SK-N-SH treated with all-trans-retinoic acid at 6 μM for 48 hours (cell line): ENCODE measurements at regions not wholly inside any gene's neighbourhood (a gene's known extent, or its start where the extent isn't known, plus 50 kb on each side); places are given as distances from the start of the nearest gene placed in this dataset.

ENCODE experiments used
- ATAC-seq: fragments of 200-7000 bp; cut with Tn5 transposase; 3 replicates; pipeline ENCODE4 v1.9.1; 2020; ENCODE audit warnings: mild to moderate bottlenecking, moderate library complexity
- ARNTL ChIP-seq: fragments of 450-650 bp; formaldehyde crosslinking; IDR thresholded peaks from 2 replicates; pipeline ENCODE4 v1.5.0; 2020; ENCODE audit warnings: low read depth, mild to moderate bottlenecking, moderate library complexity, borderline replicate concordance
- BACH2 ChIP-seq: fragments of 250-450 bp; sonication (Bioruptor Pico); IDR thresholded peaks from 2 replicates; pipeline ENCODE4 v1.9.0; 2021; ENCODE audit warnings: mild to moderate bottlenecking, borderline replicate concordance
- CSDC2 ChIP-seq: fragments of 250-450 bp; sonication (Bioruptor Pico); IDR thresholded peaks from 2 replicates; pipeline ENCODE4 v1.5.0; 2020; ENCODE audit warnings: mild to moderate bottlenecking, moderate library complexity
- ESRRG ChIP-seq: fragments of 250-450 bp; sonication (Bioruptor Pico); IDR thresholded peaks from 2 replicates; pipeline ENCODE4 v1.6.1; 2021; ENCODE audit warnings: mild to moderate bottlenecking
- GLIS3 ChIP-seq: fragments of 250-450 bp; sonication (Bioruptor Pico); IDR thresholded peaks from 2 replicates; pipeline ENCODE4 v1.5.0; 2020; ENCODE audit warnings: mild to moderate bottlenecking, moderate library complexity
- ISL1 ChIP-seq: fragments of 250-450 bp; sonication (Bioruptor Pico); IDR thresholded peaks from 2 replicates; pipeline ENCODE4 v2.1.2; 2022; ENCODE audit warnings: mild to moderate bottlenecking, moderate library complexity
- OSR1 ChIP-seq: fragments of 250-450 bp; sonication (Bioruptor Pico); IDR thresholded peaks from 2 replicates; pipeline ENCODE4 v1.8.0; 2022; ENCODE audit warnings: moderate library complexity, mild to moderate bottlenecking, inconsistent platforms
- PPARA ChIP-seq: fragments of 250-450 bp; sonication (Bioruptor Pico); IDR thresholded peaks from 2 replicates; pipeline ENCODE4 v1.5.0; 2020; ENCODE audit warnings: mild to moderate bottlenecking, borderline replicate concordance
- RARB ChIP-seq: fragments of 250-450 bp; sonication (Bioruptor Pico); IDR thresholded peaks from 2 replicates; pipeline ENCODE4 v1.8.0; 2021; ENCODE audit warnings: mild to moderate bottlenecking, moderate library complexity
- SNAI2 ChIP-seq: fragments of 250-450 bp; sonication (Bioruptor Pico); IDR thresholded peaks from 2 replicates; pipeline ENCODE4 v1.5.0; 2020; ENCODE audit warnings: mild to moderate bottlenecking, moderate library complexity
- TCF4 ChIP-seq: fragments of 250-450 bp; sonication (Bioruptor Pico); IDR thresholded peaks from 2 replicates; pipeline ENCODE4 v1.8.0; 2021; ENCODE audit warnings: mild to moderate bottlenecking, moderate library complexity, borderline replicate concordance
- TOX ChIP-seq: fragments of 250-450 bp; sonication (Bioruptor Pico); IDR thresholded peaks from 2 replicates; pipeline ENCODE4 v1.8.0; 2021; ENCODE audit warnings: mild to moderate bottlenecking, moderate library complexity, borderline replicate concordance
- ZC3H10 ChIP-seq: fragments of 250-450 bp; sonication (Bioruptor Pico); IDR thresholded peaks from 2 replicates; pipeline ENCODE4 v1.5.1; 2021; ENCODE audit warnings: mild to moderate bottlenecking, moderate library complexity
- ZFP3 ChIP-seq: fragments of 250-450 bp; sonication (Bioruptor Pico); IDR thresholded peaks from 2 replicates; pipeline ENCODE4 v1.5.0; 2020; ENCODE audit warnings: mild to moderate bottlenecking, moderate library complexity
- ZFP30 ChIP-seq: fragments of 450-650 bp; formaldehyde crosslinking; IDR thresholded peaks from 2 replicates; pipeline ENCODE4 v1.5.0; 2022; ENCODE audit warnings: mild to moderate bottlenecking, moderate library complexity
- ZNF565 ChIP-seq: fragments of 450-650 bp; formaldehyde crosslinking; conservative IDR thresholded peaks from 2 replicates; pipeline ENCODE4 v1.5.0; 2020; ENCODE audit warnings: low read depth, mild to moderate bottlenecking, moderate library complexity
- ZNF70 ChIP-seq: fragments of 450-650 bp; formaldehyde crosslinking; IDR thresholded peaks from 2 replicates; pipeline ENCODE4 v1.5.0; 2020; ENCODE audit warnings: mild to moderate bottlenecking, moderate library complexity
- ZNF8 ChIP-seq: fragments of 450-650 bp; formaldehyde crosslinking; IDR thresholded peaks from 2 replicates; pipeline ENCODE4 v1.5.0; 2020; ENCODE audit warnings: mild to moderate bottlenecking, moderate library complexity
- TF ChIP-seq, protein P1 (sequence below): fragments of 250-450 bp; sonication (Bioruptor Pico); IDR thresholded peaks from 2 replicates; pipeline ENCODE4 v1.5.1; 2021; ENCODE audit warnings: mild to moderate bottlenecking, moderate library complexity
- TF ChIP-seq, protein P2 (sequence below): fragments of 250-450 bp; sonication (Bioruptor Pico); IDR thresholded peaks from 2 replicates; pipeline ENCODE4 v1.5.0; 2020; ENCODE audit warnings: mild to moderate bottlenecking, moderate library complexity
- TF ChIP-seq, protein P3 (sequence below): fragments of 250-450 bp; sonication (Bioruptor Pico); IDR thresholded peaks from 2 replicates; pipeline ENCODE4 v1.8.0; 2020; ENCODE audit warnings: mild to moderate bottlenecking, moderate library complexity, borderline replicate concordance
- TF ChIP-seq, protein P4 (sequence below): fragments of 250-450 bp; sonication (Bioruptor Pico); IDR thresholded peaks from 2 replicates; pipeline ENCODE4 v1.8.0; 2021; ENCODE audit warnings: low read depth, mild to moderate bottlenecking, moderate library complexity, borderline replicate concordance
- TF ChIP-seq, protein P5 (sequence below): fragments of 250-450 bp; sonication (Bioruptor Pico); IDR thresholded peaks from 2 replicates; pipeline ENCODE4 v1.5.1; 2020; ENCODE audit warnings: low read depth, mild to moderate bottlenecking, moderate library complexity

DNA sequence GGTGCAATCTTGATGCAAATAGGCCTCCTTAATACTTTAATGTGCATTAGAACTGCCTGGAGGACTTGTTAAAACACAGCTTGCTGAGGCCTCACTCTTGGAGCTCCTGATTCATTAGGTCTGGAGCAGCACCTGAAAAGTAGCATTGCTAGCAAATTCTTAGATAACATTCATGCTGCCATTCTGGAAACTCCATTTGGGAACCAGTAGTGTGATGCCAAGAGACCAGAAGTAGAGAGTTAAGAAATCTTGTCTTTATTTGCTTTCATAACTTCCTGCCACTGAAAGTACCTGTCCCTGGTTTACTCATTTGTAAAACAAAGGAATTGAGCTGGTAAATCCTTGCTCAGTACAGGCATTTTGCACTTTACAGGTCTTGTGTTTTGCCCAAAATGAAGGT, 72.0 kb downstream of the RAP2B start:
- ATAC-seq = no peak
- TF ChIP-seq OSR1 (CRISPR knock-in tag) (no peak), TOX (CRISPR knock-in tag) (no peak)

DNA sequence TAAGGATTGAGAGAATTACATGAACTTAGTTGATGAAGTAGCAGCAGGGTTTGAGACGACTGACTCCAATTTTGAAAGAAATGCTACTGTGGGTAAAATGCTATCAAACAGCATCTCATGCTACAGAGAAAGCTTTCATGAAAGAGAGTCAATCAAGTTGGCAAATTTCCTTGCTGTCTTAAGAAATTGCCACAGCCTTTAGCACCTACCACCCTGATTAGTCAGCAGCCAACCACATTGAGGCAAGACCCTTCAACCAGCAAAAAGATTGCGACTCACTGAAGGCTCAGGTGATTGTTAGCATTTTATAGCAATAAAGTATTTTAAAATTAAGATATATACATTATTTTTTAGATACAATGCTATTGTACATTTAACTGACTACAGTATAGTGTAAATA, 80.9 kb downstream of the RAP2B start:
- no peak for TF ChIP-seq ZC3H10 (CRISPR knock-in tag)
- TF ChIP-seq, protein P1, sequence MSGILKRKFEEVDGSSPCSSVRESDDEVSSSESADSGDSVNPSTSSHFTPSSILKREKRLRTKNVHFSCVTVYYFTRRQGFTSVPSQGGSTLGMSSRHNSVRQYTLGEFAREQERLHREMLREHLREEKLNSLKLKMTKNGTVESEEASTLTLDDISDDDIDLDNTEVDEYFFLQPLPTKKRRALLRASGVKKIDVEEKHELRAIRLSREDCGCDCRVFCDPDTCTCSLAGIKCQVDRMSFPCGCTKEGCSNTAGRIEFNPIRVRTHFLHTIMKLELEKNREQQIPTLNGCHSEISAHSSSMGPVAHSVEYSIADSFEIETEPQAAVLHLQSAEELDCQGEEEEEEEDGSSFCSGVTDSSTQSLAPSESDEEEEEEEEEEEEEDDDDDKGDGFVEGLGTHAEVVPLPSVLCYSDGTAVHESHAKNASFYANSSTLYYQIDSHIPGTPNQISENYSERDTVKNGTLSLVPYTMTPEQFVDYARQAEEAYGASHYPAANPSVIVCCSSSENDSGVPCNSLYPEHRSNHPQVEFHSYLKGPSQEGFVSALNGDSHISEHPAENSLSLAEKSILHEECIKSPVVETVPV = no peak
- TF ChIP-seq ESRRG = no peak
- no peak for TF ChIP-seq RARB (CRISPR knock-in tag)
- TF ChIP-seq, protein P2, sequence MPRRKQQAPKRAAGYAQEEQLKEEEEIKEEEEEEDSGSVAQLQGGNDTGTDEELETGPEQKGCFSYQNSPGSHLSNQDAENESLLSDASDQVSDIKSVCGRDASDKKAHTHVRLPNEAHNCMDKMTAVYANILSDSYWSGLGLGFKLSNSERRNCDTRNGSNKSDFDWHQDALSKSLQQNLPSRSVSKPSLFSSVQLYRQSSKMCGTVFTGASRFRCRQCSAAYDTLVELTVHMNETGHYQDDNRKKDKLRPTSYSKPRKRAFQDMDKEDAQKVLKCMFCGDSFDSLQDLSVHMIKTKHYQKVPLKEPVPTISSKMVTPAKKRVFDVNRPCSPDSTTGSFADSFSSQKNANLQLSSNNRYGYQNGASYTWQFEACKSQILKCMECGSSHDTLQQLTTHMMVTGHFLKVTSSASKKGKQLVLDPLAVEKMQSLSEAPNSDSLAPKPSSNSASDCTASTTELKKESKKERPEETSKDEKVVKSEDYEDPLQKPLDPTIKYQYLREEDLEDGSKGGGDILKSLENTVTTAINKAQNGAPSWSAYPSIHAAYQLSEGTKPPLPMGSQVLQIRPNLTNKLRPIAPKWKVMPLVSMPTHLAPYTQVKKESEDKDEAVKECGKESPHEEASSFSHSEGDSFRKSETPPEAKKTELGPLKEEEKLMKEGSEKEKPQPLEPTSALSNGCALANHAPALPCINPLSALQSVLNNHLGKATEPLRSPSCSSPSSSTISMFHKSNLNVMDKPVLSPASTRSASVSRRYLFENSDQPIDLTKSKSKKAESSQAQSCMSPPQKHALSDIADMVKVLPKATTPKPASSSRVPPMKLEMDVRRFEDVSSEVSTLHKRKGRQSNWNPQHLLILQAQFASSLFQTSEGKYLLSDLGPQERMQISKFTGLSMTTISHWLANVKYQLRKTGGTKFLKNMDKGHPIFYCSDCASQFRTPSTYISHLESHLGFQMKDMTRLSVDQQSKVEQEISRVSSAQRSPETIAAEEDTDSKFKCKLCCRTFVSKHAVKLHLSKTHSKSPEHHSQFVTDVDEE (CRISPR knock-in tag) = no peak
- TF ChIP-seq, protein P3, sequence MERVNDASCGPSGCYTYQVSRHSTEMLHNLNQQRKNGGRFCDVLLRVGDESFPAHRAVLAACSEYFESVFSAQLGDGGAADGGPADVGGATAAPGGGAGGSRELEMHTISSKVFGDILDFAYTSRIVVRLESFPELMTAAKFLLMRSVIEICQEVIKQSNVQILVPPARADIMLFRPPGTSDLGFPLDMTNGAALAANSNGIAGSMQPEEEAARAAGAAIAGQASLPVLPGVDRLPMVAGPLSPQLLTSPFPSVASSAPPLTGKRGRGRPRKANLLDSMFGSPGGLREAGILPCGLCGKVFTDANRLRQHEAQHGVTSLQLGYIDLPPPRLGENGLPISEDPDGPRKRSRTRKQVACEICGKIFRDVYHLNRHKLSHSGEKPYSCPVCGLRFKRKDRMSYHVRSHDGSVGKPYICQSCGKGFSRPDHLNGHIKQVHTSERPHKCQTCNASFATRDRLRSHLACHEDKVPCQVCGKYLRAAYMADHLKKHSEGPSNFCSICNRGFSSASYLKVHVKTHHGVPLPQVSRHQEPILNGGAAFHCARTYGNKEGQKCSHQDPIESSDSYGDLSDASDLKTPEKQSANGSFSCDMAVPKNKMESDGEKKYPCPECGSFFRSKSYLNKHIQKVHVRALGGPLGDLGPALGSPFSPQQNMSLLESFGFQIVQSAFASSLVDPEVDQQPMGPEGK (CRISPR knock-in tag) = no peak
- no peak for TF ChIP-seq ZNF8 (CRISPR knock-in tag)
- TF ChIP-seq ARNTL (CRISPR knock-in tag) = no peak
- no peak for TF ChIP-seq ZNF70 (CRISPR knock-in tag)
- no peak for TF ChIP-seq GLIS3 (CRISPR knock-in tag)
- TF ChIP-seq CSDC2 (CRISPR knock-in tag) = no peak
- TF ChIP-seq PPARA (CRISPR knock-in tag) = no peak
- no peak for TF ChIP-seq ZNF565 (CRISPR knock-in tag)
- TF ChIP-seq TCF4 (CRISPR knock-in tag) = no peak
- TF ChIP-seq ZFP3 (CRISPR knock-in tag) = no peak
- TF ChIP-seq TOX (CRISPR knock-in tag) = no peak
- no peak for TF ChIP-seq BACH2 (CRISPR knock-in tag)
- no peak for TF ChIP-seq ISL1 (CRISPR knock-in tag)
- TF ChIP-seq, protein P4, sequence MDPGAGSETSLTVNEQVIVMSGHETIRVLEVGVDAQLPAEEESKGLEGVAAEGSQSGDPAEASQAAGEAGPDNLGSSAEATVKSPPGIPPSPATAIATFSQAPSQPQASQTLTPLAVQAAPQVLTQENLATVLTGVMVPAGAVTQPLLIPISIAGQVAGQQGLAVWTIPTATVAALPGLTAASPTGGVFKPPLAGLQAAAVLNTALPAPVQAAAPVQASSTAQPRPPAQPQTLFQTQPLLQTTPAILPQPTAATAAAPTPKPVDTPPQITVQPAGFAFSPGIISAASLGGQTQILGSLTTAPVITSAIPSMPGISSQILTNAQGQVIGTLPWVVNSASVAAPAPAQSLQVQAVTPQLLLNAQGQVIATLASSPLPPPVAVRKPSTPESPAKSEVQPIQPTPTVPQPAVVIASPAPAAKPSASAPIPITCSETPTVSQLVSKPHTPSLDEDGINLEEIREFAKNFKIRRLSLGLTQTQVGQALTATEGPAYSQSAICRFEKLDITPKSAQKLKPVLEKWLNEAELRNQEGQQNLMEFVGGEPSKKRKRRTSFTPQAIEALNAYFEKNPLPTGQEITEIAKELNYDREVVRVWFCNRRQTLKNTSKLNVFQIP = no peak
- TF ChIP-seq SNAI2 = no peak
- ATAC-seq = no peak

DNA sequence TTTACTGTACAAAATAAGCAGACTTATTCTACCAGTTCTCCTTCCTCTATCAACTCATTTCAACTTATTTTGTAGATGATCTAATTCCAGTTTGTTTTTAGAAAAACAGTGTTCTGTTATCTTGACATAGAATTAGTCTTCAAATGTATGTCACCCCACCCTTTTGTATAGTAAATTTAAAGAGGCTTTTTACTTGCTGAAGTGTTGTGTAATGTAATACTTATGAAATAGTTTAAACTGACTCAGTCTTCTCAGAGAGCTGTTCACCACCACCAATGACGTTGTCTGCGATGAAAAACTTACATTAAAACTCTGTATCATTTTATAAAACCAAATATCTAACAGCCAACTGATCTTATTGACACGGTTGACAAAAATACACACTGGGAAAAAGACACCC, 82.9 kb downstream of the RAP2B start:
- ATAC-seq = no peak
- no peak for TF ChIP-seq ZNF8 (CRISPR knock-in tag)
- TF ChIP-seq ZFP30 = no peak
- TF ChIP-seq ZC3H10 (CRISPR knock-in tag) = no peak
- TF ChIP-seq ZFP3 (CRISPR knock-in tag) = no peak
- TF ChIP-seq CSDC2 (CRISPR knock-in tag) = no peak
- no peak for TF ChIP-seq ZNF565 (CRISPR knock-in tag)
- TF ChIP-seq ZNF70 (CRISPR knock-in tag) = no peak
- no peak for TF ChIP-seq GLIS3 (CRISPR knock-in tag)
- TF ChIP-seq OSR1 (CRISPR knock-in tag) = no peak
- no peak for TF ChIP-seq RARB (CRISPR knock-in tag)
- no peak for TF ChIP-seq ARNTL (CRISPR knock-in tag)
- TF ChIP-seq, protein P4 = no peak
- no peak for TF ChIP-seq ISL1 (CRISPR knock-in tag)
- no peak for TF ChIP-seq TOX (CRISPR knock-in tag)
- TF ChIP-seq PPARA (CRISPR knock-in tag) = no peak
- TF ChIP-seq, protein P1 = no peak
- TF ChIP-seq, protein P5, sequence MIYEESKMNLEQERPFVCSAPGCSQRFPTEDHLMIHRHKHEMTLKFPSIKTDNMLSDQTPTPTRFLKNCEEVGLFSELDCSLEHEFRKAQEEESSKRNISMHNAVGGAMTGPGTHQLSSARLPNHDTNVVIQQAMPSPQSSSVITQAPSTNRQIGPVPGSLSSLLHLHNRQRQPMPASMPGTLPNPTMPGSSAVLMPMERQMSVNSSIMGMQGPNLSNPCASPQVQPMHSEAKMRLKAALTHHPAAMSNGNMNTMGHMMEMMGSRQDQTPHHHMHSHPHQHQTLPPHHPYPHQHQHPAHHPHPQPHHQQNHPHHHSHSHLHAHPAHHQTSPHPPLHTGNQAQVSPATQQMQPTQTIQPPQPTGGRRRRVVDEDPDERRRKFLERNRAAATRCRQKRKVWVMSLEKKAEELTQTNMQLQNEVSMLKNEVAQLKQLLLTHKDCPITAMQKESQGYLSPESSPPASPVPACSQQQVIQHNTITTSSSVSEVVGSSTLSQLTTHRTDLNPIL (CRISPR knock-in tag) = no peak
